ENCODE measurements at regions not wholly inside any gene's neighbourhood (a gene's known extent, or its start where the extent isn't known, plus 50 kb on each side); places are given as distances from the start of the nearest gene placed in this dataset.
"Not testable (repeated sequence)": the region's sequence is repeated elsewhere in the genome, so short reads cannot be mapped to it uniquely, and the experiment has no call there.

DNA sequence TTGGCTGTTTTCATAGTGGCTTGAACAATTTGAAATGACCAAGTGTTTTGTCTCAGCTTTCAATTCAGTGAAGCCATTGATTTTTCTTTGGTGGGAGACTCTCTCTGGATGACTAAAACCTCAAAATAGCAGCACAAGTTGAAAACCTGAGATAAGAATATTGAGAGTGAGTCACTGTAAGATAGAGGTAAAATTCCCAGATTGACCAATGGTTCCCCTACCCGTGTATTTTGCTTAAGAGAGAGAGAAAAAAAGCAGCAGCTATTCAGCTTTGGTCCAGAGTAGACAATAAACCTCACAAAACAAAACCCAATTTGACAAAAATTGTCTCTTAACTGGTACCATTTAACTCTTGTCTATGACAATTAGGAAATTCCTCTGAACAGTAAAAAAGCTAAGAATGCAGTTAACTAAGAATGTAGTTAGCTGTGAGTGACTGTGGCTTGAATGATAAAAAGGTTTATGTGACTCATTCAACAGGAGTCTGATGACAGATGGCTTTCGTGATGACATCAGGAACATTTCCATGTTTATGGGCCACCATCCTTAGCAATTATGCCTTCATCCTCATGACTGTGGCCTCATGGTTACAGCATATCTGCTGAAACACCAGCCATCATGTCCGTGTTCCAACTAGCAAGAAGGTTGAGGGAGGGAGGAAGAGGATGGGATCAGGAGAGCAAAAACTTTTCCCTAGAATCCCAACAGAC is 356.9 kb downstream of the NDFIP2 start:
- Mint-ChIP-seq H3K27ac (no peak overlapping the region), H3K27me3 (ENCODE audit: low read depth) (no peaks in the 10 kb centered on the region), H3K36me3 (ENCODE audit: low read depth) (peaks cover 4% of the 10 kb centered on the region), H3K4me3 (no peak overlapping the region), H3K9me3 (peaks cover 18% of the 10 kb centered on the region), H3K4me1 (peaks cover 11% of the 10 kb centered on the region)
- TF ChIP-seq, protein P1, sequence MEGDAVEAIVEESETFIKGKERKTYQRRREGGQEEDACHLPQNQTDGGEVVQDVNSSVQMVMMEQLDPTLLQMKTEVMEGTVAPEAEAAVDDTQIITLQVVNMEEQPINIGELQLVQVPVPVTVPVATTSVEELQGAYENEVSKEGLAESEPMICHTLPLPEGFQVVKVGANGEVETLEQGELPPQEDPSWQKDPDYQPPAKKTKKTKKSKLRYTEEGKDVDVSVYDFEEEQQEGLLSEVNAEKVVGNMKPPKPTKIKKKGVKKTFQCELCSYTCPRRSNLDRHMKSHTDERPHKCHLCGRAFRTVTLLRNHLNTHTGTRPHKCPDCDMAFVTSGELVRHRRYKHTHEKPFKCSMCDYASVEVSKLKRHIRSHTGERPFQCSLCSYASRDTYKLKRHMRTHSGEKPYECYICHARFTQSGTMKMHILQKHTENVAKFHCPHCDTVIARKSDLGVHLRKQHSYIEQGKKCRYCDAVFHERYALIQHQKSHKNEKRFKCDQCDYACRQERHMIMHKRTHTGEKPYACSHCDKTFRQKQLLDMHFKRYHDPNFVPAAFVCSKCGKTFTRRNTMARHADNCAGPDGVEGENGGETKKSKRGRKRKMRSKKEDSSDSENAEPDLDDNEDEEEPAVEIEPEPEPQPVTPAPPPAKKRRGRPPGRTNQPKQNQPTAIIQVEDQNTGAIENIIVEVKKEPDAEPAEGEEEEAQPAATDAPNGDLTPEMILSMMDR (IDR thresholded peaks at IDR 0.05; ENCODE audit: unreplicated experiment in 3 of 3): no peak

DNA sequence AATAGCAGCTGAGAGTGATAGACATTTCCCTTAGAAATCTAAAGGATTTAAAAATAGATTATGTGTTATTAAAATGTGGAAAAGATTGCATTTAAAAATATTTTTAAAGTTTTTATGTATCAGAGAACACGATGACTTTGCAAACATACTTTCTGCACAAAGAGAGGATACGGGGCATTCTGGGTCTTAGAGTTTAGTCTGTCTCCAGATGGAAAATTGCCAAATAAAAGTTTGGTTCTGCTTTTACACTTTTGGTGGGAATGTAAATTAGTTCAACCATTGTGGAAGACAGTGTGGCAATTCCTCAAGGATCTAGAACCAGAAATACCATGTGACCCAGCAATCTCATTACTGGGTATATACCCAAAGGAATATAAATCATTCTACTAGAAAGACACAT is 355.2 kb downstream of the NDFIP2 start:
- not testable (repeated sequence) for H3K27me3 Mint-ChIP-seq (ENCODE audit: low read depth); H3K36me3 Mint-ChIP-seq (ENCODE audit: low read depth); H3K4me3 Mint-ChIP-seq; H3K27ac Mint-ChIP-seq
- peaks cover 18% of the 10 kb centered on the region for H3K9me3 Mint-ChIP-seq
- H3K4me1 Mint-ChIP-seq: peaks cover 18% of the 10 kb centered on the region

DNA sequence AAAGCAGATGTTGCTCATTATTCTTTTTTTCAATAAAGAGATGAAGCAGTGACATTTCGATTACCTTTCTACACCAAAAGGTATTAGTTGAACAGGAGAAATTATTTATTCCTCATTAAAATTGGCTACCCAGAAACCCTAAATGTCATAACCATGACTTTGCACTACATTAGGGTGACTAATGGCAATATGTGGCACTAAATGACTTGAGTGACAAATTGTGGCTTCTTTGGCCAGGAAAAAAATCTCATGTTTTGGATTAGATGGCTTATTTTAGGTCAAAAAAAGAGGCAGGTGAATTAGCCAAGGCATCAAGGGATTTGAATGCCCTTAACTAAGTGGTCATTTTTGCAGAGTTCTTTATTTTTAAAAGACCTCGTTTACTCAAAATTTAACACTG is 353.9 kb downstream of the NDFIP2 start:
- H3K27ac Mint-ChIP-seq: no peak overlapping the region
- H3K9me3 Mint-ChIP-seq: peaks cover 21% of the 10 kb centered on the region
- peaks cover 24% of the 10 kb centered on the region for H3K4me1 Mint-ChIP-seq
- TF ChIP-seq, protein P1 (IDR thresholded peaks at IDR 0.05; ENCODE audit: unreplicated experiment in 3 of 3): no peak
- peaks cover 4% of the 10 kb centered on the region for H3K36me3 Mint-ChIP-seq (ENCODE audit: low read depth)
- no peaks in the 10 kb centered on the region for H3K27me3 Mint-ChIP-seq (ENCODE audit: low read depth)
- no peak overlapping the region for H3K4me3 Mint-ChIP-seq

DNA sequence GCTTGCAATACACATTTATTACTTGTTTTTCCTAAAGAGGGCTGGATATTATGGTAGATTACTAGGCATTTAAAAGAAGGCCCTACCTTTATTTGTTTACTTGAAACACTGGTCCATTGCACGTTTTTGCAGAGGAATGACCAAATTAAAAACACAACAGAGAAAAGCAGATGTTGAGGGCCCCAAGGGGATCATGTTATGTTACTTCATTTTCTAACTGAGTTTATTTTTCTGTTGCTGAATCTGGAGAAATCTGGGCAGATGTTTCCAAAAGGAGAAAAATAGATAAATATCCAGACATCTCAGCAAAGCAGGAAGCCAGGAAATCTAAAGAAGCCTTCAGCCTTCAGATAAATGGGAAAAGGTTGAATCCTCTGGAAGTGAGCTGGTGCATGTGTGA is 353.0 kb downstream of the NDFIP2 start:
- Mint-ChIP-seq H3K27me3 (ENCODE audit: low read depth) (no peaks in the 10 kb centered on the region), H3K9me3 (peaks cover 13% of the 10 kb centered on the region), H3K27ac (peak overlapping the region; percentile 18 to 69 (median 54)), H3K36me3 (ENCODE audit: low read depth) (no peaks in the 10 kb centered on the region), H3K4me1 (peaks cover 24% of the 10 kb centered on the region), H3K4me3 (no peak overlapping the region)
- TF ChIP-seq, protein P1 (IDR thresholded peaks at IDR 0.05; ENCODE audit: unreplicated experiment in 3 of 3): no peak

DNA sequence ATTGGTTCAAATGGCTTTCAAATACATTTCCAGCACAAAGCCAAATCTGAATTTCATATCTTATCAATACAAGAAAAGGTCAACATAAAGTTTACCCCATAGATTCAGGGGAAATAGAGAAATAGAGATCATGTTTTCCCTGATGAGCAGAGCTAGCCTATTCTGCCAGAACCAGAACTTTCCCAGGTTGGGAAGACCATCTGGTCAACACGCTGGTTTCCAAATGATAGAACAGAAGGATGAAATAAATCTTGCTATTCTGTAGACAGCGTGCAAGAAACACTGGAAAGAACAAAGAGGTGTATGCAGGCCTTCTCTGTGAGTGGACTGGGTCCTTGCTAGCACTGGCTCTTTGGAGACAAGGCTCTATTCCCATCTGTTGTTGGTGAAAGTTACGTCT is 350.6 kb downstream of the NDFIP2 start:
- no peaks in the 10 kb centered on the region for H3K27me3 Mint-ChIP-seq (ENCODE audit: low read depth)
- H3K4me1 Mint-ChIP-seq: peaks cover 24% of the 10 kb centered on the region
- no peak overlapping the region for H3K27ac Mint-ChIP-seq
- no peak overlapping the region for H3K4me3 Mint-ChIP-seq
- TF ChIP-seq, protein P1 (IDR thresholded peaks at IDR 0.05; ENCODE audit: unreplicated experiment in 3 of 3): no peak
- peaks cover 3% of the 10 kb centered on the region for H3K9me3 Mint-ChIP-seq
- no peaks in the 10 kb centered on the region for H3K36me3 Mint-ChIP-seq (ENCODE audit: low read depth)

- Mint-ChIP-seq H3K36me3 (ENCODE audit: low read depth) (no peaks in the 10 kb centered on the region), H3K4me3 (no peak overlapping the region), H3K27ac (peak overlapping the region; percentile 20 to 52 (median 49)), H3K9me3 (peaks cover 5% of the 10 kb centered on the region), H3K4me1 (peaks cover 24% of the 10 kb centered on the region), H3K27me3 (ENCODE audit: low read depth) (no peaks in the 10 kb centered on the region)
- TF ChIP-seq, protein P1 (IDR thresholded peaks at IDR 0.05; ENCODE audit: unreplicated experiment in 3 of 3): no peak
Measured at GRCh38 chr13:79830945-79831344, 350.0 kb downstream of the NDFIP2 start.

Data from nephron (organoid).